ENCODE measurements at regions not wholly inside any gene's neighbourhood (a gene's known extent, or its start where the extent isn't known, plus 50 kb on each side); places are given as distances from the start of the nearest gene placed in this dataset.

- DNase-seq, result no peak
These were observed 174.1 kb downstream of the CDH26 start for GRCh38 chr20:60132162-60132826.

GRCh38 chr20:60132827-60133670 is 174.8 kb downstream of the CDH26 start:
- no peak for DNase-seq

- DNase-seq, result no peak
These were observed 177.1 kb downstream of the CDH26 start for GRCh38 chr20:60135276-60135675.

- no peak for DNase-seq
These were observed 178.6 kb downstream of the CDH26 start for GRCh38 chr20:60136645-60137401.

GRCh38 chr20:60137657-60138245 is 179.5 kb downstream of the CDH26 start:
- DNase-seq, result no peak

- DNase-seq, result no peak
These were observed 180.3 kb downstream of the CDH26 start for GRCh38 chr20:60138256-60139220.

GRCh38 chr20:60139663-60140446 is 181.6 kb downstream of the CDH26 start:
- DNase-seq, result no peak

GRCh38 chr20:60142587-60142986 is 184.4 kb downstream of the CDH26 start:
- no peak for DNase-seq

GRCh38 chr20:60143261-60143842 is 185.1 kb downstream of the CDH26 start:
- DNase-seq, result no peak

GRCh38 chr20:60144404-60144803 is 186.2 kb downstream of the CDH26 start:
- no peak for DNase-seq

GRCh38 chr20:60144974-60145527 is 186.8 kb downstream of the CDH26 start:
- no peak for DNase-seq

- no peak for DNase-seq
These were observed 188.8 kb downstream of the CDH26 start for GRCh38 chr20:60147004-60147403.

GRCh38 chr20:60148885-60149284 is 190.7 kb downstream of the CDH26 start:
- no peak for DNase-seq

- DNase-seq, result no peak
These were observed 194.6 kb downstream of the CDH26 start for GRCh38 chr20:60152792-60153191.

- DNase-seq, result no peak
These were observed 202.4 kb downstream of the CDH26 start for GRCh38 chr20:60160451-60161145.

- no peak for DNase-seq
These were observed 209.6 kb downstream of the CDH26 start for GRCh38 chr20:60167812-60168211.

GRCh38 chr20:60168963-60169362 is 210.7 kb downstream of the CDH26 start:
- no peak for DNase-seq

GRCh38 chr20:60170116-60170515 is 211.9 kb downstream of the CDH26 start:
- DNase-seq, result no peak

GRCh38 chr20:60171313-60171712 is 213.1 kb downstream of the CDH26 start:
- DNase-seq, result no peak

GRCh38 chr20:60171738-60172137 is 213.5 kb downstream of the CDH26 start:
- no peak for DNase-seq

Measured in left hindlimb (tissue), 1 donor.